CD4-positive, alpha-beta T cell treated with Interleukin-17A for 4 hours (primary cell): ENCODE measurements at regions not wholly inside any gene's neighbourhood (a gene's known extent, or its start where the extent isn't known, plus 50 kb on each side); places are given as distances from the start of the nearest gene placed in this dataset.
A peak's percentile ranks its signal among the peaks of the same experiment; 100 is the strongest.
"Not testable (repeated sequence)": the region's sequence is repeated elsewhere in the genome, so short reads cannot be mapped to it uniquely, and the experiment has no call there.

ENCODE experiments used
- DNase-seq: peaks from one replicate; pipeline ENCODE4 v3.0.0-alpha.2; 2020; ENCODE audit warnings: mixed read lengths

- DNase-seq, result no peak
Measured at GRCh38 chr2:105488285-105488684, 89.4 kb upstream of the FHL2 start.

DNA sequence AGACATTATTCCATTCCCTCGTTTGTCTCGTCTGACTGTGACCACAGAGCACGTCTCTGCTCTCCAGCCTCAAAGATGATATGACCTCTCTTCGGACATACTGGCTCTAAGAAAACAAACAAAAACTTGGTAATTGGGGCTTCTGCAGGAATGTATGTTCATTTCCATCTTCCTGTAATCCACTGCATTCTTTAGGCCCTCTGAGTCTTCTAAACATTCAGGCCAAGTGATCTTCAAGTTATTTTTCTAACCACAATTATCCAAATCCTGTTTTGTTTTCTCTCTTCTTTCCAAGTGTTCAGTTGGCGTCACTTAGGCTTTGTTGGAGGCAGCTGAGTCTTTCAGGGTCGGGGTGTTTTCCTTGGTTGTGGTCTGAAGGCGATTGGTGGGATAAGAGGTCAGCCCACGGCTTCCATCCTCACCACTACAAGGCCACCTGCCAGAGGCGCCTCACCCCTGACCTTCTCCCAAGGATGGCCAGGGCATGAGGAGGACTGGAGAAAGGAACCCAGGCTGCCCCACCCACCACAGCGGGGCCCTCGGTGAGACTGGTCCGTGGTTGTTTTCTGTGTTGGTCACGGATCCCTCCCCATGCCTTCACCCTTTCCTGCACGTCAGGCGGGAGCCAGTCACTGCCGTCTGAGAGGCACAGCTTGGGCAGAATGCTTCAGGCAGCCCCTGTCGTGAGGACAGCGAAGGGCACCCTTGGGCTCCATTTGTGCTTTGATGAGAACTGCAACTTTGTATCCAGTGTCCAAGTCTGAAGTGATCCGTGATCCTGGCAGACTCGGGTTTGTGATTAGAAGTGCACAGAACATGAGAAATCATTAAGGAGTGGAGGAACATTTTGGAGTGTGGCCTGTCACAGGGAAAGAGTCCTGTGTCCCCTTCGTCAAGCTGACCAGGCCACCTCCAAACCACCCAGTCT lies 88.6 kb upstream of the FHL2 start:
- no peak for DNase-seq

DNA sequence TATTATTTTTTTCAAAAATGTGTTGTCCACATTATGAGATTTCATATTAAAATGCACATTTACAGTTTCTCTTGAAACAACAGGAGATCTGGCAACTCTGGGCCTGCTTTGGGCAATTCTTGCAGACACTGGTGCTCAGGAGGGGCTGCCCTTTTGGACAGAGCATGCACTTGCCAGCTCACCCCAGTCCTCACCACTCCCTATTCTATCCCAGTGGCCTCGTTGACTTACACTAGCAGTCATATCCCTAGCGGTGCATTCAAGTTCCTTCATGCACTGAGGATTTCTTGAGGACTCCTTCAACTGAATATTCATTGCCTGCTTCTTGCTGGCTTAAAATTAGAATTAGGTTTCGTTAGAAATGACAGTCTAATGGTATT lies 87.9 kb upstream of the FHL2 start:
- DNase-seq, result no peak

DNA sequence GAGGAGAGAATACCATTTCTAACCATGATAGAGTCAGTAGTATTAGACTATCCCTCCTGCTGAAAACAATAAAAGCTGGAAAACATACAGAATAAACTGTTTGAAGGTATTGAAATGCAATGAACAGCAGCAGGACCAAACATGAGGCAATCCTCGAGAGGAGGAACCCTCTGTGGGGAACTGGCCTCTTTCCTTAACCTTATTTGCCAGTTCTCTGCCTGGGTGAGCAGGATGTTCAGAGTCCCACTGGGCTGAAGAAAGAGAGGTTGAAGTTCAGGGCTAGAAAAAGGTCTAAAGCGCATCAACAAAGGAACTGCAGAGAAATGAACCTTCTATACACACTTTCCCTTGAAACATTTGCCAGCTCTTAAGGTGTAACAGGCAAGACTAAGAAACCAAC lies 79.8 kb upstream of the FHL2 start:
- no peak for DNase-seq

GRCh38 chr2:105477050-105477620 lies 78.3 kb upstream of the FHL2 start:
- not testable (repeated sequence) for DNase-seq

GRCh38 chr2:105473011-105473410 lies 74.2 kb upstream of the FHL2 start:
- DNase-seq, result no peak

DNA sequence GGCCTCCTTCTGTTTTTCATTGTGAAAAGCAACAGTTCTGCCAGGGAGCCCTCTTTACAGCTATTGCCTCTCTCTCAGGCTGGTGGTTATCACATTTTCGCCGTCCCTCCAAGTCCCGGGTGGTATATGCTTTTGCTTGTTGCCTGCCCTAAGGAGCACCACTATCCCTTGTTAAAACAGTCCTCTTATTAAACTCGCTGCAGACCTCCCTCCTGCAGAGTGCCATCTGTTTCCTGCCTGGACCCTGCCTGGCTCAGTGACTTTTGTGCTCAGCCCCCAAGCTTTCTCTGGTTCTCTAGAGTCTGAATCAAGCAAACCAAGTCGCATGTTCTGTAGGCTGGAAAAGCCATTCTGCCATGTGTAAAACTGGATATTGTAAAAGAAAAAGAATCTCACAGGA lies 72.1 kb upstream of the FHL2 start:
- no peak for DNase-seq

DNA sequence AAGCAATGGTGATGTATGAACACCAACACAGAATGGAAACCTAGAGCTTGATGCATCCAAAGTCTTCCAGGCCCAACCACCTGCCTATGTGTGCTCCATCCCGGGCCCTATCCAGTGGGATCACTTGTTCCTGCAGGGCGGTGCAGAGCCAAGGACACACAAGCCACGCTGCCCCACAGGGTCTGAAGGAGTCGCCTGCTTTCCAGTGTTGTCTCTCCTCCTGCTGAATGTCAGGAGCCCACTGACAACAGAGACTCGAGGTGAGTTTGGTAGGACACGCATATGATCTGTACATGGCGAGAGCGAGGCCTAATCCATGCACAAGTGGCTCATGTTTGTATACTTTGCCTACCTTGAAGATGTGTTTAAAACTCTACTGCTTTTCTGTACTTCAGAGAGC lies 70.9 kb upstream of the FHL2 start:
- DNase-seq, result no peak

- no peak for DNase-seq
Measured at GRCh38 chr2:105468582-105469042, 69.8 kb upstream of the FHL2 start.

GRCh38 chr2:105464325-105464724 lies 65.5 kb upstream of the FHL2 start:
- no peak for DNase-seq

DNA sequence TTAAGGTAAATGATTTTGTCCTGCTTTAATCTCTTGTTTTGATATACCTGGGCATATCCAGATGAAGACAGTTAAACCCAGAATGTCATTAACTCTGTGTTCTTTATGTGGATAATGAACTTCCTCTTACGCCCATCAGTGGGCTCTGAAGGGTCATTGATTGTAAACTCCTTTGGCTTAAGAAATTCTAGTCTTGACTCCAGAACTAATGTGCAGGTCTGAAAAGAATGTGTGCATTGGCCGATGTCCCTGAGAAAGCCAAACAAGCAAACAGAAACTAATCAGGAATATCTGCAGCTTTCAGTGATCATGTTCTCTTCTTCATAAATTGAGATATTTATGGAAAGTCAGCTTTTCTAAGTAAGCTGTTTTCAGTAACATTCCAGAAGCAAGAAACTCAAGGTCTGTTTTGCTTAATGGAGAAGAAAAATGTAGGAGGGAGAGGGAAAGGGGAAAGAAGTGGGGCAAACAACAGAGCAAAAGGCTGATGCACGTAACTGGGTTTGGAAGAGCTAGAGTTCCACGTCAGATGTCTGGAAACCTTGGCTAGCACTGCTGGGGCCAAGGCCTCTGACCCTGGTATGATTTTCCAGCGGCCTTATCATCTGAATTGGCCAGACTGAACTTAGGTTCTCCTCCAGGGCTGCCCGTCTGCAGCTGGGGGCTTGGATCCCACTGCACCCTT lies 61.3 kb upstream of the FHL2 start:
- no peak for DNase-seq

DNA sequence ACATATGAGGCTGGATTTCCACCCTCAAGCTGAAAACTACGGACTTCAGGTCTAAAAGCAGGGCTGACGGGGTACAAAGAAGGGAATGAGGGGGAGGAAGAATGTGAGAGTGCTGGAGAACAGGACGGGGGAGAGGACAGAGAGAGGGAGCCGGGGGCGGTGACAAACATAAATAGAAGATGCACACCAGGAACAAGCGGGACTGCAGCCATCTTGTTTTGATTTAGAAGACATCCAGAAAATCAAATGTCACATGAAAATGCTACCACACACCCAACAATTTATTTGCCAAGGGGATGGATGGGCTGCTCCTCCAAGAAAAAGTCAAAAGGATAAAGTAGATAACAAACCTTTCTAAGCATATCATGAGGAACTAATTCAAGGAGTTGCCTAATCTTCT lies 59.2 kb upstream of the FHL2 start:
- DNase-seq, result no peak

DNA sequence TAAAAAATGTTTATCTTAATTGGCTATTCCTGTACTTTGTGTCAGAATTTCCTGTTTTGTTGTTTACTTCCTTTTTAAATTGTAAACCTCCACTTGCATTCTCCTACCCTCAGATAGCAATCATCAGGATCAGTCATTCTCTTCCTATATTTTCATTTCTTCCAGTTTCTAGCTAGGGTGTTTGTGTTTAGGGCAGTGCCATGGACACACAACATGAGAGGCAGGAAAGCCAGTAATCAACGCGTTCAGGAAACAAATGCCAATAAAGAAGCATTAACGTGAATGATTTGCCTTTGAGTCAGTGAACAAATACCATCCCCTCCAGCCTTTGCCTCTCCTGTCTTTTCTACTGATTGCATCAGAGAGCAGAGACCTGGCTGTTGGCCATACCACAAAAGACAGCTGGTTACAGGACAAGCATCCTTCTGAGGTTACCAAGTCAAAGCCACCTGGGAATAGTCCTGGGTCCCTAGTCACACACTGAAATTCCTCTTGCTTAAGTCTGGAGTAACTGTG lies 56.7 kb upstream of the FHL2 start:
- no peak for DNase-seq

DNA sequence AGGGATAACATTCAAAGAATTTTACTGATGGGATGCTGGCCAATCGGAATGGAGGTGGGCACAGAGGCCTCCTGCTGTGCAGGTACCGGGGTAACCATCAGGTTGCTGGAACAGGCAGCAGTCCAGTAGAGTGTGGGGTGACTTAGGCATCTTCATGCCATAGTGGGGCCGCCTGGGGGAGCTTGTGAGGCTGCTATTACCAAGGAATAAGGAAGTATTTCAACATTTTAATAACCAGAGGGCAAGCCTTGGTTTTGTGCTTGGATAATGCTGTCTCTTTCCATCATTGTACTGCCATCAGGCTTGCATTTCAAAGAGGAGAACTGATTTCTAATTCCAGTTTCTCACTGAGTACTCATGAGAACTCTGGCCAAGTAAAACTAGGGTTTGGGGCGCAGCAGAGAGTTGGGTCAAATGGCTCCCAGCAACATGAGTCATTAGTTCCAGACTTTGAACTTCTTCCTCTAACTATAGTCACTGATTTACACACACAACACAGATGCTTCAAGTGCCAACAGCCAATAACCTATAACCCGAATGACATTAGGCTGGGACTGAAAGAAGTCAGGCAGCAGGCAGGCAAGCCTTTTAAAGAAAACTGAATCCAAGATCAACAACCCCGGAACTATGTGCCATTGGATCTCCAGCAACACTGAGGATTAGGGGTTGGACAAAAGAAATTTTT lies 56.1 kb upstream of the FHL2 start:
- DNase-seq, result peak; percentile 11

- no peak for DNase-seq
Measured at GRCh38 chr2:105451571-105452166, 52.8 kb upstream of the FHL2 start.

DNA sequence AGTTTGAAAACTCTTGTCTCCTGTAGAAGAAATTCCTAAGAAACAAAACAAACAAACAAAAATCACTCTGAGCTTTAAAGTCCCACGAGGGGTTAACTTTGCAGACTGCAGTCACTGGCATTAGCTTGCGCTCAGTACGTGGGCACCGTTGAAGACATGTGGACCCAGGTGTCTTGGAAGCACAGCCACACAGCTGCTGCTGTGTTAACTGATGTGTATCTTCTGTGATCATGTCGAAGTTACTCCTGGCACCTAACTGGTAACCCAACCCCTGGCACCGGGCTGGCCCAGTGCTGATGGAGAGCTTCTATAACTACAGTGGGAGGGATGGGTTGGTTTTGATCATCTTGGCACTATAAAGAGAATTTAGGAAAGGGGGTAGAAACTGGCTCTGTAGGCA lies 51.6 kb upstream of the FHL2 start:
- DNase-seq, result no peak

- DNase-seq, result no peak
Measured at GRCh38 chr2:105449076-105449475, 50.2 kb upstream of the FHL2 start.
